ENCODE measurements at regions not wholly inside any gene's neighbourhood (a gene's known extent, or its start where the extent isn't known, plus 50 kb on each side); places are given as distances from the start of the nearest gene placed in this dataset.

- TF ChIP-seq CTCF (IDR thresholded peaks at IDR 0.05; ENCODE audit: insufficient read depth, low read depth, low read length): no peak
- no peak for TF ChIP-seq EZH2 (IDR thresholded peaks at IDR 0.05; ENCODE audit: insufficient read depth, low read length)
These were observed 83.2 kb downstream of the LINC00237 start for GRCh38 chr20:21022925-21023324.
